Astrocyte (in vitro differentiated cells and primary cell): ENCODE measurements at regions not wholly inside any gene's neighbourhood (a gene's known extent, or its start where the extent isn't known, plus 50 kb on each side); places are given as distances from the start of the nearest gene placed in this dataset.

ENCODE experiments used
- DNase-seq: peaks from one replicate; pipeline ENCODE4 v3.0.0-alpha.2; 2010; ENCODE audit warnings: low read depth
- FAIRE-seq: peaks from 2 replicates; lab custom pipeline; 2011; peaks lifted over from hg19 to GRCh38; lab: Jason Lieb, UNC
- H2AFZ ChIP-seq: 2 replicates; pipeline ENCODE4 v1.6.0; 2012; ENCODE audit warnings: low read depth, low read length, inconsistent platforms
- H3K27ac ChIP-seq: 2 replicates; pipeline ENCODE4 v1.5.1; 2011; ENCODE audit warnings: low read depth, low read length, inconsistent platforms
- H3K27me3 ChIP-seq: 2 replicates; pipeline ENCODE4 v1.6.0; 2011; ENCODE audit warnings: low read length, inconsistent platforms; ENCODE audit not compliant: insufficient read depth
- H3K36me3 ChIP-seq: 2 replicates; pipeline ENCODE4 v1.5.1; 2011; ENCODE audit warnings: low read length, inconsistent platforms; ENCODE audit not compliant: insufficient read depth
- H3K4me1 ChIP-seq: 2 replicates; pipeline ENCODE4 v1.5.1; 2011; ENCODE audit warnings: low read length, inconsistent platforms; ENCODE audit not compliant: insufficient read depth
- H3K4me2 ChIP-seq: 2 replicates; pipeline ENCODE4 v1.6.0; 2012; ENCODE audit warnings: low read length, inconsistent platforms
- H3K4me3 ChIP-seq: 2 replicates; pipeline ENCODE4 v1.5.1; 2011; ENCODE audit warnings: low read depth, mild to moderate bottlenecking, low read length, inconsistent platforms; ENCODE audit not compliant: insufficient read depth
- H3K79me2 ChIP-seq: 2 replicates; pipeline ENCODE4 v1.6.0; 2012; ENCODE audit warnings: mild to moderate bottlenecking, low read length, inconsistent platforms; ENCODE audit not compliant: insufficient read depth
- H3K9ac ChIP-seq: 2 replicates; pipeline ENCODE4 v1.6.0; 2012; ENCODE audit warnings: mild to moderate bottlenecking, low read length, inconsistent platforms
- H3K9me3 ChIP-seq: 2 replicates; pipeline ENCODE4 v1.5.1; 2012; ENCODE audit warnings: low read depth, mild to moderate bottlenecking, low read length, inconsistent platforms; ENCODE audit not compliant: insufficient read depth
- H4K20me1 ChIP-seq: 2 replicates; pipeline ENCODE4 v1.6.0; 2012; ENCODE audit warnings: low read length, inconsistent platforms; ENCODE audit not compliant: insufficient read depth
- H3K27ac Mint-ChIP-seq: one replicate; pipeline ENCODE4 v1.8.0; 2021; ENCODE audit warnings: mild to moderate bottlenecking, mixed read lengths; ENCODE audit not compliant: unreplicated experiment
- H3K27me3 Mint-ChIP-seq: one replicate; pipeline ENCODE4 v1.8.0; 2021; ENCODE audit warnings: low read depth, mixed read lengths; ENCODE audit not compliant: unreplicated experiment
- H3K36me3 Mint-ChIP-seq: one replicate; pipeline ENCODE4 v1.8.0; 2021; ENCODE audit warnings: low read depth, mixed read lengths; ENCODE audit not compliant: unreplicated experiment
- H3K4me1 Mint-ChIP-seq: one replicate; pipeline ENCODE4 v1.8.0; 2021; ENCODE audit warnings: low read depth, mixed read lengths; ENCODE audit not compliant: unreplicated experiment
- H3K4me3 Mint-ChIP-seq: one replicate; pipeline ENCODE4 v1.8.0; 2021; ENCODE audit warnings: mild to moderate bottlenecking, moderate library complexity, mixed read lengths; ENCODE audit not compliant: unreplicated experiment
- H3K9me3 Mint-ChIP-seq: one replicate; pipeline ENCODE4 v1.8.0; 2021; ENCODE audit warnings: mild to moderate bottlenecking, mixed read lengths; ENCODE audit not compliant: unreplicated experiment
- CTCF ChIP-seq: IDR thresholded peaks from 2 replicates; pipeline ENCODE4 v1.5.1; 2011; ENCODE audit warnings: low read depth, mild to moderate bottlenecking, inconsistent platforms, low read length, moderate library complexity; ENCODE audit not compliant: insufficient read depth
- EZH2 ChIP-seq: IDR thresholded peaks from 2 replicates; pipeline ENCODE4 v1.6.1; 2012; ENCODE audit warnings: mild to moderate bottlenecking, low read length, inconsistent platforms; ENCODE audit not compliant: insufficient read depth

DNA sequence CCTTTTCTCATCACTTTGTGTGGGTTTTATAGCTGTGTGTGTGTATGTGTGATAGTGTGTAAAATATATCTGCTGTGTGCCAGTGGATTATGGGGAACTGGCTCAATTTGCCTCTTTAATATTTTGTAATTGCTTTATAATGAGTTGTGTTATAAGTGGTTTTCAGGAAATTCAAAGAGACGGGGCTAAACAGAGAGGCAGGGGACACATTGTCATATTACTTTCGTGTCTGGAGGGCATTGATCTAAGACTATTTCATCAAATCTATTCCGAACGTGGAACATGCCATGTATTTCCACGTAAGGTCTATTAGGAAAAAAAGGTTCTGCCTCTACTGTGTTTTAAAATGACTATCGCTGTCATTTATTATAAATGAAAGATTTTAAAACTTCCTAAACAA, 793.2 kb upstream of the TMEM132C start:
- no peak overlapping the region for H3K27ac Mint-ChIP-seq
- no peak overlapping the region for H3K27ac ChIP-seq
- H3K4me3 Mint-ChIP-seq = no peak overlapping the region
- H3K27me3 Mint-ChIP-seq = no peaks in the 10 kb centered on the region
- no peak overlapping the region for H3K4me2 ChIP-seq
- no peak overlapping the region for H3K4me3 ChIP-seq
- peaks cover 6% of the 10 kb centered on the region for H3K9me3 Mint-ChIP-seq
- no peaks in the 10 kb centered on the region for H3K36me3 ChIP-seq
- no peaks in the 10 kb centered on the region for H3K4me1 ChIP-seq
- H3K9me3 ChIP-seq = no peaks in the 10 kb centered on the region
- H3K36me3 Mint-ChIP-seq = no peaks in the 10 kb centered on the region
- H3K27me3 ChIP-seq = no peaks in the 10 kb centered on the region
- H3K79me2 ChIP-seq = no peaks in the 10 kb centered on the region
- no peaks in the 10 kb centered on the region for H3K4me1 Mint-ChIP-seq
- H4K20me1 ChIP-seq = no peaks in the 10 kb centered on the region
- no peak for DNase-seq
- no peak for FAIRE-seq
- no peak overlapping the region for H2AFZ ChIP-seq
- no peak overlapping the region for H3K9ac ChIP-seq
- TF ChIP-seq CTCF (no peak), EZH2 (no peak)

- H3K36me3 Mint-ChIP-seq = no peaks in the 10 kb centered on the region
- no peak overlapping the region for H3K27ac Mint-ChIP-seq
- Histone ChIP-seq H3K4me3 (no peak overlapping the region), H3K4me2 (peak overlapping the region; percentile 5), H3K27ac (no peak overlapping the region), H3K9me3 (no peaks in the 10 kb centered on the region), H4K20me1 (no peaks in the 10 kb centered on the region), H3K4me1 (peaks cover 6% of the 10 kb centered on the region), H3K79me2 (no peaks in the 10 kb centered on the region), H3K27me3 (no peaks in the 10 kb centered on the region), H2AFZ (no peak overlapping the region), H3K36me3 (no peaks in the 10 kb centered on the region), H3K9ac (no peak overlapping the region)
- no peaks in the 10 kb centered on the region for H3K27me3 Mint-ChIP-seq
- no peaks in the 10 kb centered on the region for H3K4me1 Mint-ChIP-seq
- peak; percentile 84 for DNase-seq
- peaks cover 18% of the 10 kb centered on the region for H3K9me3 Mint-ChIP-seq
- no peak for FAIRE-seq
- H3K4me3 Mint-ChIP-seq = no peak overlapping the region
- no peak for TF ChIP-seq EZH2
- TF ChIP-seq CTCF = no peak
These were observed 787.7 kb upstream of the TMEM132C start for GRCh38 chr12:127479256-127479655.

DNA sequence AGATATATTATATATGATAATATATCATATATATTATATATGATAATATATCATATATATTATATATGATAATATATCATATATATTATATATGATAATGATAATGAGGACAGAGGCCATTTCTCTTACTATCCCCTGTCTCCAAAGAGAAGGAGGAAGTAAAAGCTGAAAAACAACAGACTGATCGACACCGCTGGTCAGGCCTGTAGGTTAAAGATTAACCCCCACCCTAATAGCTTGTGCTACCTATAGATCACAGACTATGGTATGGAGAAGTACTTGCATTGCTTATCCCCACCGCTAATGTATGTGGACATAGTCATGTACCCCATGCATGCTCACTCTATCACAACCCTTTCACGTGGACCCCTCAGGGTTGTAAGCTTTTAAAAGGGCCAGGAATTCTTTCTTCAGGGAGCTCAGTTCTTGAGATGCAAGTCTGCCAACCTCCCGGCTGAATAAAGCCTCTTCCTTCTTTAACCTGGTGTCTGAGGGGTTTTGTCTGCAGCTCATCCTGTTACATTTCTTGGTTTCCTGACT, 786.1 kb upstream of the TMEM132C start:
- no peaks in the 10 kb centered on the region for H3K9me3 ChIP-seq
- no peak for FAIRE-seq

More for the DNA sequence above, 786.1 kb upstream of the TMEM132C start:
- TF ChIP-seq CTCF (no peak), EZH2 (no peak)
- Mint-ChIP-seq H3K27me3 (no peaks in the 10 kb centered on the region), H3K4me3 (no peak overlapping the region), H3K27ac (no peak overlapping the region), H3K4me1 (no peaks in the 10 kb centered on the region), H3K36me3 (no peaks in the 10 kb centered on the region), H3K9me3 (peaks cover 18% of the 10 kb centered on the region)
- Histone ChIP-seq H3K4me3 (no peak overlapping the region), H4K20me1 (no peaks in the 10 kb centered on the region), H3K4me2 (no peak overlapping the region), H3K9ac (no peak overlapping the region), H3K27me3 (no peaks in the 10 kb centered on the region), H3K36me3 (no peaks in the 10 kb centered on the region), H3K4me1 (peaks cover 8% of the 10 kb centered on the region), H3K79me2 (no peaks in the 10 kb centered on the region), H2AFZ (no peak overlapping the region), H3K27ac (no peak overlapping the region)
- DNase-seq = no peak
